ENCODE measurements at regions not wholly inside any gene's neighbourhood (a gene's known extent, or its start where the extent isn't known, plus 50 kb on each side); places are given as distances from the start of the nearest gene placed in this dataset.

DNA sequence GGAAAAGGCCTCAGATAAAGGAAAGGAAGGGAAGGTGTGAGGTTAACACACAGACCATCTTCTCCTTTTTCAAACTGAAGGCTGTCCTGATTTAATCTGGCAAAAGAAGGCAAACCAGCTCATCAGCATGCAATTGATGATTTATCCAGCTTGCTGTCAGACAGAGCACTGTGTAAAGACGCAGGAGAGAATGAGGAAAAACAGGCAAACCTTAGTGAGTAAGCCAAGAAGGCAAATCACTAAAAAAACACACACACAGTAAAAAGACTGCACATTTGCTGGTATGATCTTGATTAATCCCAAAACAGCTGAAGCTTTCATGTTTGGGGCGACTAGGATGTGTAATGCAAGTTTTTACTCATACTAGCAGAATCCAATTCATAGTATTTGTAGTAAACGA is 65.8 kb upstream of the SKAP2 start:
- no peak for DNase-seq
- H3K27ac ChIP-seq, result no peak overlapping the region
- H3K27me3 ChIP-seq (ENCODE audit: insufficient read depth in 3 of 3, low read length in 2 of 3), result no peaks in the 10 kb centered on the region
- H3K4me1 ChIP-seq, result no peaks in the 10 kb centered on the region
- WGBS, 3 donors, result 73 to 84% (median 75%) methylated on average over 3 of the region's 3 CpGs
- no peak overlapping the region for H3K4me3 ChIP-seq
- no peaks in the 10 kb centered on the region for H3K9me3 ChIP-seq
- no peak for ATAC-seq
- intact Hi-C loops (cut with DNase I), result no loop called here
- TF ChIP-seq, protein P1, sequence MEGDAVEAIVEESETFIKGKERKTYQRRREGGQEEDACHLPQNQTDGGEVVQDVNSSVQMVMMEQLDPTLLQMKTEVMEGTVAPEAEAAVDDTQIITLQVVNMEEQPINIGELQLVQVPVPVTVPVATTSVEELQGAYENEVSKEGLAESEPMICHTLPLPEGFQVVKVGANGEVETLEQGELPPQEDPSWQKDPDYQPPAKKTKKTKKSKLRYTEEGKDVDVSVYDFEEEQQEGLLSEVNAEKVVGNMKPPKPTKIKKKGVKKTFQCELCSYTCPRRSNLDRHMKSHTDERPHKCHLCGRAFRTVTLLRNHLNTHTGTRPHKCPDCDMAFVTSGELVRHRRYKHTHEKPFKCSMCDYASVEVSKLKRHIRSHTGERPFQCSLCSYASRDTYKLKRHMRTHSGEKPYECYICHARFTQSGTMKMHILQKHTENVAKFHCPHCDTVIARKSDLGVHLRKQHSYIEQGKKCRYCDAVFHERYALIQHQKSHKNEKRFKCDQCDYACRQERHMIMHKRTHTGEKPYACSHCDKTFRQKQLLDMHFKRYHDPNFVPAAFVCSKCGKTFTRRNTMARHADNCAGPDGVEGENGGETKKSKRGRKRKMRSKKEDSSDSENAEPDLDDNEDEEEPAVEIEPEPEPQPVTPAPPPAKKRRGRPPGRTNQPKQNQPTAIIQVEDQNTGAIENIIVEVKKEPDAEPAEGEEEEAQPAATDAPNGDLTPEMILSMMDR (IDR thresholded peaks at IDR 0.05), result no peak
- no peaks in the 10 kb centered on the region for H3K36me3 ChIP-seq (ENCODE audit: insufficient read depth in 1 of 2, low read depth in 1 of 2)

DNA sequence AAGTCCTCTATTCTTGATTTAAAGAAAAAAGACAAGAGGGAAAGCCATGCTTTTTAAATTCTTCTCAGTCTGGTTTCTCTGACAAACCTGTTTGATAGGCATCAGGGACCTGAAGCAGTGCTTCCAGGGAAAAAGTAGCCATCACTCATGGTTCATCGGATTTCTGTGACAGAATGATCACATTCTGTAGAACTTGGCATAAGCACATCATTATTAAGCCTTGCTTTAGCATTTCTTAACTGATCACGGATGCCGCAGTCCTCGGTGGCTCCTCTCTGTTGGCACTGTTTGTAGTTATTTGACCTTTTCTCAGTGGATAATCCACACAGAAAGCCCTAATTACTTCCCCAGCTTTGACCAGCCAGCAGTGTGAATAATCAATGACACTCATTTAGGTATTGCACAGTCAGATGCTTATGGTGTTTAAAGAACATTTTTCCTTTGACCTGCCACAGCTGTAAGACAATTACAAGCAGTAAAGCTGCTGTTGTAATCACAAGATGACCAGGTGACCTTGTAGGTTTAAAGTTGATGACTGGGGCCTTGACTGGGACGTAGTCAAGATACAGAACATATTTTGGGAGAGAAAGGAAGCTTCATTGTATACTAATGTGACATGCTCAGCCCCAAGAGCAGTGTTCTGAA is 64.4 kb upstream of the SKAP2 start:
- intact Hi-C loops (cut with DNase I), result no loop called here
- Histone ChIP-seq H3K27ac (no peak overlapping the region), H3K27me3 (ENCODE audit: insufficient read depth in 3 of 3, low read length in 2 of 3) (no peaks in the 10 kb centered on the region), H3K9me3 (no peaks in the 10 kb centered on the region), H3K4me1 (no peaks in the 10 kb centered on the region), H3K4me3 (no peak overlapping the region), H3K36me3 (ENCODE audit: insufficient read depth in 1 of 2, low read depth in 1 of 2) (no peaks in the 10 kb centered on the region)
- TF ChIP-seq, protein P1 (IDR thresholded peaks at IDR 0.05), result no peak
- ATAC-seq (no peak), DNase-seq (no peak)
- WGBS, 3 donors, result 36 to 59% (median 42%) methylated on average over 5 of the region's 5 CpGs

DNA sequence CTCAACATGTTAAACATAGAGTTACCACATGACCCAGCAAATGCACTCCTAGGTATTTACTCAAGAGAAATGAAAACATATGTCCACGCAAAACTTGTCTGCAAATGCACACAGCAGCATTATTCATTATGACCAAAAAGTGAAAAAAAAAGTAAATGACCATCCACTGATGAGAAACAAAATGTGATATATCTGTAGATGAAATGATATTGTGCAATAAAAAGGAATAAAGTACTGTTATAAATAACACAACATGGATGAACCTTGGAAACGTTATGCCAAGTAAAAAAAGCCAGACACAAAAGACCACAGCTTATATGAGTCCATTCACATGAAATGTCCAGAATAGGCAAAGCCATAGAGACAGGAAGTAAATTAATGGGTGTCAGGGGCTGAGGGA is 61.4 kb upstream of the SKAP2 start:
- Histone ChIP-seq H3K36me3 (ENCODE audit: insufficient read depth in 1 of 2, low read depth in 1 of 2) (no peaks in the 10 kb centered on the region), H3K4me1 (no peaks in the 10 kb centered on the region), H3K4me3 (no peak overlapping the region), H3K9me3 (no peaks in the 10 kb centered on the region), H3K27ac (no peak overlapping the region), H3K27me3 (ENCODE audit: insufficient read depth in 3 of 3, low read length in 2 of 3) (no peaks in the 10 kb centered on the region)
- intact Hi-C loops (cut with DNase I), result no loop called here
- ATAC-seq (no peak), DNase-seq (no peak)
- TF ChIP-seq, protein P1 (IDR thresholded peaks at IDR 0.05), result no peak
- WGBS, 3 donors, result 63 to 77% (median 71%) methylated on average over 2 of the region's 2 CpGs

DNA sequence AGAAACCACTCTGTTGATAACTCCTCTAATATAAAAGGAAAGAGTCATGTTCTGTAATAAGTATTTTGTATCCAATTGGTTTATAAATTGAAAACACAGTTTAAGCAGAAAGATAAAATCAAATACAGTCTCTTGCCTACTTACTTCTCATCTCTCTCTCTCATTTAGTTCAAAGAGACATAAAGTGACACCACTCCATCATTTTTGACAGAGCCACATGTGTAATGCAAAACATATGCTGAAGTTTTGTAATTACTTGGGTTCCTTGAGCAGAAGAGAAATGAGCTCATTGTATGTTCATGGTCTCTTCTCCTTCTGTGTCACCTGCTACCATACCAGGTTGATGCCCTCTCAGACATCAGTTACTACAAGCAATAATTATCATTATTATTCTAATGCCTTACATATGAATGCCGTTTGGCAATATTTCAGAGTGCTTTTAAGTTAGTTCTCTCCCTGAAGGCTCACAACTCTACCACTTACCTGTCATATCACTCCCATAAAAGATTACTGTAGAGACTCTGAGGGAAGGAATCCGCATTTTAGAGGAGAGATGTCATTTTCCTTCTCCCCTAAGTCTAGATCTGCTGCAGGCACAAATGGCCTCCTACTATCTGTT is 59.9 kb upstream of the SKAP2 start:
- no peak for ATAC-seq
- WGBS, 3 donors, result 48 to 89% (median 73%) methylated on average over 2 of the region's 2 CpGs
- TF ChIP-seq, protein P1 (IDR thresholded peaks at IDR 0.05), result no peak
- intact Hi-C loops (cut with DNase I), result no loop called here
- Histone ChIP-seq H3K9me3 (no peaks in the 10 kb centered on the region), H3K4me3 (no peak overlapping the region), H3K27ac (no peak overlapping the region), H3K4me1 (no peaks in the 10 kb centered on the region), H3K27me3 (ENCODE audit: insufficient read depth in 3 of 3, low read length in 2 of 3) (no peaks in the 10 kb centered on the region), H3K36me3 (ENCODE audit: insufficient read depth in 1 of 2, low read depth in 1 of 2) (no peaks in the 10 kb centered on the region)
- DNase-seq, result no peak
